ENCODE measurements at regions not wholly inside any gene's neighbourhood (a gene's known extent, or its start where the extent isn't known, plus 50 kb on each side); places are given as distances from the start of the nearest gene placed in this dataset.
A peak's percentile ranks its signal among the peaks of the same experiment; 100 is the strongest.
"Not testable (repeated sequence)": the region's sequence is repeated elsewhere in the genome, so short reads cannot be mapped to it uniquely, and the experiment has no call there.

- Mint-ChIP-seq H3K27me3 (no peaks in the 10 kb centered on the region), H3K27ac (no peak overlapping the region), H3K36me3 (ENCODE audit: low read depth) (no peaks in the 10 kb centered on the region), H3K4me3 (no peak overlapping the region), H3K4me1 (no peaks in the 10 kb centered on the region), H3K9me3 (no peaks in the 10 kb centered on the region)
- CTCF ChIA-PET, result interaction anchor here (0.6 to 3.7 kb wide), 2 partner anchors 12 to 142 kb away, joined by 3 to 11 read pairs; no protein-coding TSS in a partner anchor
- DNase-seq, result no peak
- POLR2A ChIA-PET, result no interaction called here
Observed at GRCh38 chr20:53773792-53774401, 180.3 kb upstream of the ZNF217 start.

GRCh38 chr20:53773066-53773791, 179.6 kb upstream of the ZNF217 start:
- H3K4me3 Mint-ChIP-seq; H3K36me3 Mint-ChIP-seq (ENCODE audit: low read depth); H3K27ac Mint-ChIP-seq; H3K4me1 Mint-ChIP-seq; H3K9me3 Mint-ChIP-seq; POLR2A ChIA-PET; H3K27me3 Mint-ChIP-seq; DNase-seq: not testable (repeated sequence)
- CTCF ChIA-PET, result interaction anchor here (0.6 to 3.7 kb wide), 2 partner anchors 12 to 143 kb away, joined by 3 to 11 read pairs; no protein-coding TSS in a partner anchor

- no peaks in the 10 kb centered on the region for H3K9me3 Mint-ChIP-seq
- DNase-seq, result no peak
- H3K27ac Mint-ChIP-seq, result no peak overlapping the region
- ChIA-PET POLR2A (no interaction called here), CTCF (interaction anchor here (0.6 kb wide), 1 partner anchor 48 kb away, joined by 3 read pairs; no protein-coding TSS in a partner anchor)
- no peak overlapping the region for H3K4me3 Mint-ChIP-seq
- H3K36me3 Mint-ChIP-seq (ENCODE audit: low read depth), result no peaks in the 10 kb centered on the region
- peaks cover 15% of the 10 kb centered on the region for H3K4me1 Mint-ChIP-seq
- H3K27me3 Mint-ChIP-seq, result no peaks in the 10 kb centered on the region
Observed at GRCh38 chr20:53769041-53769440, 175.4 kb upstream of the ZNF217 start.

GRCh38 chr20:53768329-53768728, 174.7 kb upstream of the ZNF217 start:
- Mint-ChIP-seq H3K4me1 (peaks cover 15% of the 10 kb centered on the region), H3K27me3 (no peaks in the 10 kb centered on the region), H3K27ac (no peak overlapping the region), H3K36me3 (ENCODE audit: low read depth) (no peaks in the 10 kb centered on the region), H3K4me3 (no peak overlapping the region), H3K9me3 (no peaks in the 10 kb centered on the region)
- ChIA-PET POLR2A (no interaction called here), CTCF (interaction anchor here (0.6 to 0.9 kb wide), 4 partner anchors 39 to 187 kb away, joined by 3 read pairs; no protein-coding TSS in a partner anchor)
- DNase-seq, result no peak

GRCh38 chr20:53767206-53767930, 173.7 kb upstream of the ZNF217 start:
- peak; percentile 20 for DNase-seq
- Mint-ChIP-seq H3K9me3 (no peaks in the 10 kb centered on the region), H3K36me3 (ENCODE audit: low read depth) (no peaks in the 10 kb centered on the region), H3K4me3 (no peak overlapping the region), H3K27ac (no peak overlapping the region), H3K4me1 (peaks cover 15% of the 10 kb centered on the region), H3K27me3 (no peaks in the 10 kb centered on the region)
- ChIA-PET POLR2A (no interaction called here), CTCF (interaction anchor here (0.6 kb wide), 1 partner anchor 38 kb away, joined by 3 read pairs; no protein-coding TSS in a partner anchor)

- Mint-ChIP-seq H3K27me3 (no peaks in the 10 kb centered on the region), H3K4me1 (peaks cover 15% of the 10 kb centered on the region), H3K4me3 (no peak overlapping the region), H3K9me3 (no peaks in the 10 kb centered on the region), H3K27ac (no peak overlapping the region), H3K36me3 (ENCODE audit: low read depth) (no peaks in the 10 kb centered on the region)
- ChIA-PET CTCF (interaction anchor here (0.6 to 1.5 kb wide), 9 partner anchors 10 to 189 kb away, joined by 3 to 6 read pairs (median 3); no protein-coding TSS in a partner anchor), POLR2A (no interaction called here)
- no peak for DNase-seq
Observed at GRCh38 chr20:53764415-53764800, 170.8 kb upstream of the ZNF217 start.

GRCh38 chr20:53763707-53764414, 170.2 kb upstream of the ZNF217 start:
- ChIA-PET CTCF (interaction anchor here (0.6 to 1.5 kb wide), 8 partner anchors 9 to 188 kb away, joined by 3 to 6 read pairs (median 3); no protein-coding TSS in a partner anchor), POLR2A (no interaction called here)
- H3K4me3 Mint-ChIP-seq, result no peak overlapping the region

GRCh38 chr20:53762423-53762798, 168.8 kb upstream of the ZNF217 start:
- H3K36me3 Mint-ChIP-seq (ENCODE audit: low read depth); POLR2A ChIA-PET: not testable (repeated sequence)
- CTCF ChIA-PET, result interaction anchor here (0.7 kb wide), 1 partner anchor 86 kb away, joined by 4 read pairs; no protein-coding TSS in a partner anchor

More at GRCh38 chr20:53763707-53764414, 170.2 kb upstream of the ZNF217 start:
- Mint-ChIP-seq H3K4me1 (peaks cover 15% of the 10 kb centered on the region), H3K36me3 (ENCODE audit: low read depth) (no peaks in the 10 kb centered on the region), H3K27me3 (no peaks in the 10 kb centered on the region), H3K9me3 (no peaks in the 10 kb centered on the region), H3K27ac (no peak overlapping the region)
- DNase-seq, result no peak

GRCh38 chr20:53760025-53760441, 166.4 kb upstream of the ZNF217 start:
- POLR2A ChIA-PET, result no interaction called here
- Mint-ChIP-seq H3K27me3 (no peaks in the 10 kb centered on the region), H3K4me3 (no peak overlapping the region), H3K27ac (no peak overlapping the region), H3K36me3 (ENCODE audit: low read depth) (no peaks in the 10 kb centered on the region), H3K9me3 (no peaks in the 10 kb centered on the region), H3K4me1 (peaks cover 17% of the 10 kb centered on the region)
- CTCF ChIA-PET, result no interaction called here
- DNase-seq, result no peak

More at GRCh38 chr20:53762423-53762798, 168.8 kb upstream of the ZNF217 start:
- not testable (repeated sequence) for H3K27me3 Mint-ChIP-seq, H3K27ac Mint-ChIP-seq, DNase-seq, H3K4me1 Mint-ChIP-seq, H3K4me3 Mint-ChIP-seq, H3K9me3 Mint-ChIP-seq

GRCh38 chr20:53757472-53757913, 163.9 kb upstream of the ZNF217 start:
- POLR2A ChIA-PET, result no interaction called here
- Mint-ChIP-seq H3K27ac (no peak overlapping the region), H3K27me3 (no peaks in the 10 kb centered on the region), H3K4me3 (no peak overlapping the region), H3K4me1 (peaks cover 42% of the 10 kb centered on the region), H3K36me3 (ENCODE audit: low read depth) (peaks cover 5% of the 10 kb centered on the region), H3K9me3 (no peaks in the 10 kb centered on the region)
- DNase-seq, result no peak
- CTCF ChIA-PET, result interaction anchor here (0.7 to 1.7 kb wide), 2 partner anchors 9 to 72 kb away, joined by 3 read pairs; no protein-coding TSS in a partner anchor

- Mint-ChIP-seq H3K9me3 (no peaks in the 10 kb centered on the region), H3K27me3 (no peaks in the 10 kb centered on the region), H3K27ac (peak overlapping the region; percentile 95), H3K4me1 (peaks cover 57% of the 10 kb centered on the region), H3K4me3 (no peak overlapping the region), H3K36me3 (ENCODE audit: low read depth) (peaks cover 5% of the 10 kb centered on the region)
- ChIA-PET CTCF (interaction anchor here (0.9 to 1.8 kb wide), 8 partner anchors 8 to 161 kb away, joined by 3 to 6 read pairs (median 3); no protein-coding TSS in a partner anchor), POLR2A (interaction anchor here (0.5 kb wide), 1 partner anchor 10 kb away, joined by 4 read pairs; no protein-coding TSS in a partner anchor)
- DNase-seq, result no peak
Observed at GRCh38 chr20:53755733-53756531, 162.3 kb upstream of the ZNF217 start.

Measured in activated CD4-positive, alpha-beta T cell treated with anti-CD3 and anti-CD28 coated beads, Interleukin-2, amount 10 ng/mL, durations not matched to agents 7 days and 5 days (primary cell).